Endothelial cell of umbilical vein (primary cell): ENCODE measurements at regions not wholly inside any gene's neighbourhood (a gene's known extent, or its start where the extent isn't known, plus 50 kb on each side); places are given as distances from the start of the nearest gene placed in this dataset.

Source experiments
- BruUV-seq: library from RNA; stranded (reverse); fragments of 400-500 nt; replicated peaks from 2 replicates; lab custom pipeline; 2021; lab: Mats Ljungman, UMichigan
- CTCF ChIA-PET: fragments of 300-600, 350-600 bp; sonication (Branson Sonifier 250); formaldehyde crosslinking; loops from one replicate; lab custom pipeline; 2021; ENCODE audit warnings: antibody characterized with exemption, inconsistent platforms; lab: Charles Lee
- POLR2A ChIA-PET: fragments of 300-600, 350-600 bp; sonication (Branson Sonifier 250); formaldehyde crosslinking; loops from one replicate; lab custom pipeline; 2021; ENCODE audit warnings: antibody characterized with exemption, inconsistent platforms; lab: Charles Lee
- DNase-seq: peaks from one replicate; pipeline ENCODE4 v3.0.0-alpha.2; 2011; ENCODE audit warnings: low read depth, low spot score
- FAIRE-seq: peaks from 2 replicates; lab custom pipeline; 2011; peaks lifted over from hg19 to GRCh38; lab: Jason Lieb, UNC
- H2AFZ ChIP-seq: 2 replicates; pipeline ENCODE4 v1.6.0; 2012; ENCODE audit warnings: low read depth, low read length, control low read depth, inconsistent platforms
- H3K27ac ChIP-seq: 2 replicates; pipeline ENCODE4 v1.5.1; 2011; ENCODE audit warnings: low read depth, mild to moderate bottlenecking, control low read depth, low read length, moderate library complexity; ENCODE audit not compliant: insufficient read depth
- H3K27me3 ChIP-seq, 2 experiments: 2 replicates each; pipeline versions ENCODE4 v1.6.0 to v1.6.1; 2011; ENCODE audit warnings: low read length in 2 of 2, mixed read lengths in 1 of 2; ENCODE audit not compliant: control insufficient read depth in 2 of 2, insufficient read depth in 2 of 2
- H3K36me3 ChIP-seq, 2 experiments: 2 replicates in 1 of 2; 3 replicates in 1 of 2; pipeline ENCODE4 v1.5.1; 2011; ENCODE audit warnings: low read length in 2 of 2, mild to moderate bottlenecking in 1 of 2, moderate library complexity in 1 of 2; ENCODE audit not compliant: control insufficient read depth in 2 of 2, insufficient read depth in 2 of 2; ENCODE audit errors: extremely low read depth in 1 of 2
- H3K4me1 ChIP-seq: 3 replicates; pipeline ENCODE4 v1.5.1; 2011; ENCODE audit warnings: mild to moderate bottlenecking, low read length; ENCODE audit not compliant: control insufficient read depth, insufficient read depth; ENCODE audit errors: extremely low read depth
- H3K4me2 ChIP-seq: 2 replicates; pipeline ENCODE4 v1.6.1; 2011; ENCODE audit warnings: low read length, control low read depth, mixed read lengths; ENCODE audit not compliant: insufficient read depth
- H3K4me3 ChIP-seq, 3 experiments: fragments of 200-600 bp in 1 of 3; sonication (generic), shearing (Covaris generic) in 1 of 3; replicated peaks in 1 of 3; 2 replicates each; pipeline ENCODE4 v1.5.1; 2011 to 2016; ENCODE audit warnings: control low read depth in 3 of 3, low read length in 3 of 3, mild to moderate bottlenecking in 2 of 3, inconsistent platforms in 1 of 3, low read depth in 1 of 3, moderate library complexity in 1 of 3; ENCODE audit not compliant: insufficient read depth in 1 of 3
- H3K79me2 ChIP-seq: 2 replicates; pipeline ENCODE4 v1.6.0; 2012; ENCODE audit warnings: low read length, inconsistent platforms; ENCODE audit not compliant: control insufficient read depth, insufficient read depth
- H3K9ac ChIP-seq: replicated peaks from 2 replicates; pipeline ENCODE3; 2011; ENCODE audit warnings: low read length, control low read depth; ENCODE audit not compliant: insufficient read depth; ENCODE audit errors: extremely low read depth
- H3K9me1 ChIP-seq: replicated peaks from 3 replicates; pipeline ENCODE4 v1.6.0; 2011; ENCODE audit warnings: mild to moderate bottlenecking, low read length; ENCODE audit not compliant: control insufficient read depth, insufficient read depth; ENCODE audit errors: extremely low read depth
- H3K9me3 ChIP-seq: replicated peaks from 2 replicates; pipeline ENCODE4 v1.5.1; 2012; ENCODE audit warnings: low read length, inconsistent platforms; ENCODE audit not compliant: control insufficient read depth, insufficient read depth
- H4K20me1 ChIP-seq: replicated peaks from 2 replicates; pipeline ENCODE3; 2011; ENCODE audit warnings: mild to moderate bottlenecking, low read length; ENCODE audit not compliant: control insufficient read depth, insufficient read depth; ENCODE audit errors: extremely low read depth
- CTCF ChIP-seq, 2 donors: IDR thresholded peaks; 1 replicate in 1 of 2; 2 replicates in 1 of 2; pipeline ENCODE4 v1.5.1; 2011; ENCODE audit warnings: low read length in 2 of 2, mild to moderate bottlenecking in 2 of 2, moderate library complexity in 2 of 2, control low read depth in 1 of 2, inconsistent platforms in 1 of 2, low read depth in 1 of 2; ENCODE audit not compliant: insufficient read depth in 1 of 2; ENCODE audit errors: extremely low read depth in 1 of 2
- EZH2 ChIP-seq: IDR thresholded peaks from 2 replicates; pipeline ENCODE4 v1.6.1; 2012; ENCODE audit warnings: borderline replicate concordance, low read depth, mild to moderate bottlenecking, moderate library complexity, low read length, inconsistent platforms; ENCODE audit not compliant: severe bottlenecking
- FOS ChIP-seq: IDR thresholded peaks from 2 replicates; pipeline ENCODE4 v1.6.1; 2011; ENCODE audit warnings: mild to moderate bottlenecking, low read length, moderate library complexity, borderline replicate concordance; ENCODE audit not compliant: insufficient read depth
- GATA2 ChIP-seq: IDR thresholded peaks from 2 replicates; pipeline ENCODE4 v1.7.0; 2011; ENCODE audit warnings: low read depth, mild to moderate bottlenecking, moderate library complexity, mixed read lengths, low read length; ENCODE audit not compliant: insufficient read length, insufficient read depth
- JUN ChIP-seq: IDR thresholded peaks from 2 replicates; pipeline ENCODE4 v1.6.1; 2011; ENCODE audit warnings: borderline replicate concordance, low read depth; ENCODE audit not compliant: insufficient read length, insufficient read depth
- MAX ChIP-seq: IDR thresholded peaks from 2 replicates; pipeline ENCODE4 v1.6.1; 2011; ENCODE audit not compliant: insufficient read depth, insufficient read length
- MYC ChIP-seq: IDR thresholded peaks from one replicate; pipeline ENCODE4 v1.6.1; 2011; ENCODE audit warnings: mild to moderate bottlenecking, low read depth, low read length
- POLR2A ChIP-seq: IDR thresholded peaks from 2 replicates; pipeline ENCODE4 v1.6.1; 2012; ENCODE audit warnings: low read depth, mild to moderate bottlenecking, control low read depth, low read length
- POLR2AphosphoS5 ChIP-seq: IDR thresholded peaks from 2 replicates; pipeline ENCODE4 v1.6.1; 2012; ENCODE audit warnings: low read depth, mild to moderate bottlenecking, control low read depth, low read length, moderate library complexity; ENCODE audit not compliant: insufficient read depth
- dilution Hi-C: fragments of 300-500 bp; cut with MboI; formaldehyde crosslinking; loops from one replicate; pipeline ENCODE4 v1.15.0; 2019; ENCODE audit warnings: low sequenced_read_pairs; ENCODE audit not compliant: extremely low pct_ligation_motif_present
- intact Hi-C: fragments of 100-400 bp; cut with micrococcal nuclease; formaldehyde crosslinking; loops from one replicate; pipeline ENCODE4 v1.10.0; 2022

DNA sequence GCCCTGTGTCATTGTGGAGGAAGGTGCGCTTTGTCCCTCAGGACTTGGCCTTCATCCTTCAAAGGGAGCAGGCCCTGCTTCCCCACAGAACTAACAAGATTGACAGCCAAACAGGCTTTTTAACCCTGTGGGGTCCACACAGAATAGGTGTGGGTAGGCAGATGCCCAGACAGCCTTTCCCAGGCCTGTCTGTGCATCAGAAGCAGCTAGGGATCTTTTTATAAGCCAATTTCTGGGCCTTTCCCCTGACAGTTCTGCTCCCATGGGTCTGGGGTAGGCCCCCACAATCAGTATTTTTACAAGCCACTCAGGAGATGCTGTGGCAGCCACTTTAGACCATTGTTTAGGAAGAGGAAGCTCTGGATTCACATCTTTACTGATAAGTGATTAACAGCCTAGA lies 69.2 kb downstream of the MRPL46 start:
- Histone ChIP-seq H3K36me3 (no peaks in the 10 kb centered on the region), H4K20me1 (no peaks in the 10 kb centered on the region), H2AFZ (no peak overlapping the region), H3K9me1 (no peaks in the 10 kb centered on the region), H3K9me3 (no peaks in the 10 kb centered on the region), H3K4me3 (no peak overlapping the region), H3K27me3 (no peaks in the 10 kb centered on the region), H3K79me2 (no peaks in the 10 kb centered on the region), H3K4me2 (no peak overlapping the region), H3K9ac (no peak overlapping the region), H3K27ac (no peak overlapping the region), H3K4me1 (no peaks in the 10 kb centered on the region)
- FAIRE-seq = no peak
- ChIA-PET POLR2A (no interaction called here), CTCF (no interaction called here)
- intact Hi-C loops = no loop called here
- no peak for TF ChIP-seq MYC
- TF ChIP-seq FOS = no peak
- no peak for DNase-seq
- BruUV-seq = no TSS peak
- dilution Hi-C loops = no loop called here

DNA sequence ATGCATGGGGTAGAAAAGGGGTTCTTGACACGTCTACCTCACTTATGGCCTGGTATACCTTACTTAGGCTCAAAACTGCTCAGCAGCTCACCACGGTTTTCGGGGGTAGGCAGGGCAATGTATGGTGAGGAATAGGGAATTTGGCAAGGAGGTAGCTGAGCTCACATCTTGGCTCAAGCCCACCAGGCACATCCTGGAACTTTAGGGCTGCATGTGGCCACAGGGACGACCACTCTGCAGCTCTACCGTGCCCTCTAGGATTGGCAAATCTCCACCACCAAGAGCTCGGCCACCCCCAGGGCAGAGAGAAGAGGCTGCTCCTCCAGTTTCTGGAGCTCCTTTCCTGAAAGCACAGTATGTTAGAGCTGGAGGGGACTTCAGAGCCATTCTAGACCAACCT lies 69.7 kb downstream of the MRPL46 start:
- CTCF ChIA-PET = no interaction called here
- Histone ChIP-seq H2AFZ (no peak overlapping the region), H3K9me3 (no peaks in the 10 kb centered on the region), H3K27ac (no peak overlapping the region), H3K79me2 (no peaks in the 10 kb centered on the region), H3K36me3 (no peaks in the 10 kb centered on the region), H4K20me1 (no peaks in the 10 kb centered on the region), H3K4me1 (no peaks in the 10 kb centered on the region), H3K9ac (no peak overlapping the region), H3K27me3 (no peaks in the 10 kb centered on the region), H3K4me2 (no peak overlapping the region), H3K4me3 (no peak overlapping the region), H3K9me1 (no peaks in the 10 kb centered on the region)
- POLR2A ChIA-PET = no interaction called here
- dilution Hi-C loops (no loop called here), intact Hi-C loops (no loop called here)
- no TSS peak for BruUV-seq
- FAIRE-seq (no peak), DNase-seq (no peak)
- no peak for TF ChIP-seq FOS
- no peak for TF ChIP-seq MYC
- no peak for TF ChIP-seq POLR2AphosphoS5
- no peak for TF ChIP-seq MAX
- TF ChIP-seq EZH2 = no peak
- TF ChIP-seq GATA2 = no peak
- no peak for TF ChIP-seq POLR2A
- TF ChIP-seq CTCF (IDR thresholded peaks at IDR 0.05; ENCODE audit: extremely low read depth in 1 of 2, insufficient read depth in 1 of 2, low read depth in 1 of 2, low read length in 2 of 2) = no peak
- TF ChIP-seq JUN = no peak
